ENCODE measurements at regions not wholly inside any gene's neighbourhood (a gene's known extent, or its start where the extent isn't known, plus 50 kb on each side); places are given as distances from the start of the nearest gene placed in this dataset.

GRCh38 chr9:11347437-11347836, 734.6 kb upstream of the PTPRD start:
- DNase-seq (ENCODE audit: low spot score) = no peak
- CTCF ChIA-PET = no interaction called here
- H3K4me3 Mint-ChIP-seq = no peak overlapping the region
- H3K36me3 Mint-ChIP-seq = no peaks in the 10 kb centered on the region
- H3K27ac Mint-ChIP-seq = no peak overlapping the region
- no peak for ATAC-seq
- H3K4me1 Mint-ChIP-seq = peaks cover 17% of the 10 kb centered on the region
- POLR2A ChIA-PET = no interaction called here
- H3K27me3 Mint-ChIP-seq (ENCODE audit: low read depth) = no peaks in the 10 kb centered on the region
- TF ChIP-seq ARID4B (CRISPR knock-in tag; IDR thresholded peaks at IDR 0.05; ENCODE audit: borderline replicate concordance) = no peak
- TF ChIP-seq STAT6 (CRISPR knock-in tag; conservative IDR thresholded peaks at IDR 0.05; ENCODE audit: low read depth) = no peak
- no peak for TF ChIP-seq GRHL2 (CRISPR knock-in tag; IDR thresholded peaks at IDR 0.05; ENCODE audit: insufficient replicate concordance, severe bottlenecking)
- no peak for TF ChIP-seq NFATC4 (CRISPR knock-in tag; IDR thresholded peaks at IDR 0.05)
- TF ChIP-seq E2F5 (CRISPR knock-in tag; IDR thresholded peaks at IDR 0.05) = no peak
- no peak for TF ChIP-seq NR3C1 (CRISPR knock-in tag; conservative IDR thresholded peaks at IDR 0.05; ENCODE audit: low read depth)
- TF ChIP-seq ATF6 (CRISPR knock-in tag; IDR thresholded peaks at IDR 0.05) = no peak
- TF ChIP-seq ATF1 (CRISPR knock-in tag; IDR thresholded peaks at IDR 0.05) = no peak
- TF ChIP-seq SMAD3 (CRISPR knock-in tag; IDR thresholded peaks at IDR 0.05; ENCODE audit: borderline replicate concordance) = no peak
- no peak for TF ChIP-seq NR1H2 (CRISPR knock-in tag; IDR thresholded peaks at IDR 0.05)
- TF ChIP-seq TEAD4 (CRISPR knock-in tag; IDR thresholded peaks at IDR 0.05) = no peak
- H3K9me3 Mint-ChIP-seq = no peaks in the 10 kb centered on the region

- H3K4me1 Mint-ChIP-seq = peaks cover 17% of the 10 kb centered on the region
- CTCF ChIA-PET = no interaction called here
- ATAC-seq = no peak
- no peaks in the 10 kb centered on the region for H3K27me3 Mint-ChIP-seq (ENCODE audit: low read depth)
- H3K36me3 Mint-ChIP-seq = no peaks in the 10 kb centered on the region
- H3K4me3 Mint-ChIP-seq = no peak overlapping the region
- H3K27ac Mint-ChIP-seq = no peak overlapping the region
- H3K9me3 Mint-ChIP-seq = no peaks in the 10 kb centered on the region
- POLR2A ChIA-PET = no interaction called here
- no peak for DNase-seq (ENCODE audit: low spot score)
- no peak for TF ChIP-seq GTF2I (CRISPR knock-in tag; conservative IDR thresholded peaks at IDR 0.05)
- no peak for TF ChIP-seq FOXJ3 (CRISPR knock-in tag; IDR thresholded peaks at IDR 0.05; ENCODE audit: borderline replicate concordance)
- no peak for TF ChIP-seq IRF2 (CRISPR knock-in tag; IDR thresholded peaks at IDR 0.05; ENCODE audit: borderline replicate concordance, low read depth)
- no peak for TF ChIP-seq PREB (CRISPR knock-in tag; IDR thresholded peaks at IDR 0.05; ENCODE audit: borderline replicate concordance)
- TF ChIP-seq MAX (CRISPR knock-in tag; IDR thresholded peaks at IDR 0.05) = no peak
- TF ChIP-seq TP53 (CRISPR knock-in tag; IDR thresholded peaks at IDR 0.05) = no peak
- TF ChIP-seq ZNF423 (CRISPR knock-in tag; IDR thresholded peaks at IDR 0.05) = no peak
- TF ChIP-seq EMX1 (CRISPR knock-in tag; IDR thresholded peaks at IDR 0.05) = no peak
- TF ChIP-seq AR (CRISPR knock-in tag; IDR thresholded peaks at IDR 0.05) = no peak
- TF ChIP-seq NFYB (CRISPR knock-in tag; conservative IDR thresholded peaks at IDR 0.05; ENCODE audit: low read depth) = no peak
Observed at GRCh38 chr9:11348366-11348765, 735.6 kb upstream of the PTPRD start.
